Motor neuron (in vitro differentiated cells): ENCODE measurements at regions not wholly inside any gene's neighbourhood (a gene's known extent, or its start where the extent isn't known, plus 50 kb on each side); places are given as distances from the start of the nearest gene placed in this dataset.
A peak's percentile ranks its signal among the peaks of the same experiment; 100 is the strongest.

ENCODE experiments used
- ATAC-seq, 8 experiments: fragments of 200-7000 bp; cut with Tn5 transposase; replicated peaks in 6 of 8; 2 replicates each; pipeline ENCODE4 v1.8.0; 2021; ENCODE audit warnings: mild to moderate bottlenecking in 8 of 8, moderate library complexity in 8 of 8
- H3K27ac ChIP-seq, 2 donors: fragments of 250-450 bp; sonication (Bioruptor Pico); 2 replicates each; pipeline ENCODE4 v1.9.0; 2021; ENCODE audit warnings: antibody characterized with exemption in 2 of 2, mild to moderate bottlenecking in 2 of 2, moderate library complexity in 1 of 2
- H3K4me1 ChIP-seq, 2 donors: fragments of 250-450 bp; sonication (Bioruptor Pico); replicated peaks in 1 of 2; 2 replicates each; pipeline ENCODE4 v1.6.1; 2021; ENCODE audit warnings: antibody characterized with exemption in 2 of 2, mild to moderate bottlenecking in 2 of 2, moderate library complexity in 1 of 2
- H3K4me3 ChIP-seq, 5 donors: fragments of 250-450 bp; sonication (Bioruptor Pico); 2 replicates each; pipeline ENCODE4 v1.9.0; 2021; ENCODE audit warnings: antibody characterized with exemption in 5 of 5, mild to moderate bottlenecking in 5 of 5, moderate library complexity in 4 of 5
- WGBS, 10 experiments: fragments of 450-650 bp; shearing (Covaris generic); methylation state at CpG; one replicate each; pipeline ENCODE4 v1.0.0; 2022; 5-methylcytosine and 5-hydroxymethylcytosine counted together
- in situ Hi-C, 9 experiments: fragments of 400-800 bp; cut with MboI; loops; one replicate each; pipeline ENCODE4 v1.15.0; 2021; ENCODE audit warnings: low sequenced_read_pairs in 9 of 9, low pct_unique_long_range_greater_than_20kb in 2 of 9; ENCODE audit not compliant: unreplicated experiment in 9 of 9

GRCh38 chr18:10308154-10308553 is 146.3 kb upstream of the APCDD1 start:
- WGBS, 10 experiments, result 89 to 100% (median 94%) methylated on average over 1 to 2 of the region's 2 CpGs; no CpG with 5 or more reads in 2 of the 10 experiments
- in situ Hi-C loops, result loop anchor here in 1 of 9 experiments (25.0 kb wide), 1 partner anchor 96 kb away; no protein-coding TSS in a partner anchor
- ATAC-seq, result no peak
- Histone ChIP-seq H3K4me1 (peaks cover 6 to 12% of the 10 kb centered on the region in 2 donors), H3K4me3 (no peak overlapping the region), H3K27ac (no peak overlapping the region)

DNA sequence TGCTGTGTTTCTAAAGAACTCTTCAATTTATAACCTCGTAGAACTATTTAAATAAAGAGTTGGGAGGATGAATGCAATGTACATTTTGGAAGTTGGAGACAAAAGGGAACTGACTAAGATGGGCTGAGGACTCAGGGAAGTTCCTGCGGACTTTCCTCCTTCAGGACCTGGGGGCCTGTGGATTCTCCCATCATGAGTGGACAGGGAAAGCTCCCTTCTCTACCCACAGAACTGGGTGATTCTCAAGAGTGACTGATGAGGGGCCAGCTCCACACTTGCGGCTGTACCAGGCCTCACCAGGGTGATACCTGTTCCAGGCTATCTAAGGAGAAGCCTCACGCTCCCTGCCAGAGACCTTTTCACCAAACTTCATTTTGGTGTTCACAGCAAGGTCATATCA is 143.8 kb upstream of the APCDD1 start:
- in situ Hi-C loops, result loop anchor here in 1 of 9 experiments (25.0 kb wide), 1 partner anchor 98 kb away; no protein-coding TSS in a partner anchor
- H3K4me3 ChIP-seq, result no peak overlapping the region
- WGBS, 10 experiments, result 60 to 100% (median 89%) methylated on average over 1 to 4 of the region's 4 CpGs; no CpG with 5 or more reads in 2 of the 10 experiments

DNA sequence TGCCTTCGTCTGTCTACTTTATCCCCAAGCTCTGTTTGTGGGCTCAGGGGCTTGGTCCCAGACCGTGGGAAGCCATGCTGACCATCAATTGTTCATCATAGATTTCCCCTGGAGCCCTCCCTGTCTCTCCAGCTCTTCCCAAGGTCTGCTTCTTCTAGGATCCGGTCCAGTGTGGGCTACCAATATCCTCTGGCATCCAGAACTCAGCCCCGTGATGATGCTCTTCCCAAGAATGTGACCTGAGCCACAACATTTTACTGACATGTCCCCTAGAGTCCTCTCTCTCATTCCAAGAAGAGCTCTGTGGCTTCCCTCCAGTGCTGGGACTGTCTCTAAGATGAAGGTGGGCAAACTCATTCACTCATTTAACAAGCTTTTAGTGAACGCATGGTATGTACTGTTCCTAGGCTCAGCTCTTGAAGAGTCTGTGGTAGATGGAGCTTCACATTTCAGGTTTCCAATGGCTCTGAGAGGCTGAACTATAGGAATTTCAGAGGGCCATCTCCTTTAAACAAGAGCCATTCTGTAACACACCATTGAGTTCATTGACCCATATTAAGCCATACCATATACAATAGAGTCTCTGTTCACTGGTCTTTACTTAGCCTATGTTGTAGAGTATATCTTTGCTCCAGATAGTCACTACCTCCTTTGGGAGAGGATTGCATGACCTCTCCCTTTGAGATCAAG is 142.0 kb upstream of the APCDD1 start:
- no peak for ATAC-seq
- H3K27ac ChIP-seq, result no peak overlapping the region
- WGBS, 10 experiments, result 27 to 90% (median 52%) methylated on average over 2 to 3 of the region's 5 CpGs; no CpG with 5 or more reads in 3 of the 10 experiments
- H3K4me1 ChIP-seq, result no peaks in the 10 kb centered on the region
- no peak overlapping the region for H3K4me3 ChIP-seq
- in situ Hi-C loops, result loop anchor here in 1 of 9 experiments (25.0 kb wide), 1 partner anchor 100 kb away; no protein-coding TSS in a partner anchor

More for the DNA sequence above, 143.8 kb upstream of the APCDD1 start:
- ATAC-seq, result no peak
- Histone ChIP-seq H3K27ac (no peak overlapping the region), H3K4me1 (no peaks in the 10 kb centered on the region)

DNA sequence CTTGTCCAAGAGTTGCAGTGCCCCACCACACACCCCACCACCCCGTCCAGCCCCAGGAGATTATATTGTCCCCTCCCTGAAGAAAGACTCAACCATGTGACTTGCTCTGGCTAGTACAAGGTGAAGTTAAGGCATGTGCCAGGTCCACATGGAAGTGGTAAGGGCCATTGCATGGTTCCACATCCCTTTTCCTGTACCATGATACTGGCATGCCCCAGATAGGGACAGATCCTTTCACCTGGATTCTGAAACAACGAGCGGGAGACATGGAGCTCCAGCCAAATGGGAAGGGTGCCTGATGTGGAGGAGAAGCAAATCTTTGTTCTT is 141.5 kb upstream of the APCDD1 start:
- no peak overlapping the region for H3K4me3 ChIP-seq
- ATAC-seq, result no peak
- in situ Hi-C loops, result loop anchor here in 1 of 9 experiments (25.0 kb wide), 1 partner anchor 101 kb away; no protein-coding TSS in a partner anchor
- no peak overlapping the region for H3K27ac ChIP-seq
- H3K4me1 ChIP-seq, result no peaks in the 10 kb centered on the region
- 90 to 100% (median 100%) methylated on average over 2 of the region's 3 CpGs; no CpG with 5 or more reads in 6 of the 10 experiments for WGBS, 10 experiments

DNA sequence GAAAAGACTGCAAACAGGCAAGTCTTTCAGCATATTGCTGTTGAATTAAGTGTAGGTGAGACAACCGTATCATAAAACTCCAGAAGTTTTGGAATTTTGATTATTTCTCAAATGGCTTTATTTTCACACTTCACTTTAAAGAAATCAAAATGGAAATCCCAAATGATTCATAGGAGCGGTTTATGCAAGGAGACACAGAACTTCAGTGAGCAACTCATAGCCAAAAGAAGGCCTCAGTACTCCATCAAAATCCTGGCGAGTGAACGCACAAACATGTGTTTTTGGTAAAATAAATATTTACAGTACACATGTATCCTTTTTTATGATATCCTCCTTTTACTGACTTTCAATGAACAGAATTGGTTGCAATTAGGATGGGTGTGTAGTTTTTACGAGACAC is 140.4 kb upstream of the APCDD1 start:
- Histone ChIP-seq H3K27ac (no peak overlapping the region), H3K4me3 (no peak overlapping the region), H3K4me1 (no peaks in the 10 kb centered on the region)
- no peak for ATAC-seq
- in situ Hi-C loops, result loop anchor here in 1 of 9 experiments (25.0 kb wide), 1 partner anchor 102 kb away; no protein-coding TSS in a partner anchor
- WGBS, 10 experiments, result 53 to 100% (median 94%) methylated on average over 1 to 5 of the region's 5 CpGs

- Histone ChIP-seq H3K4me3 (no peak overlapping the region), H3K4me1 (no peaks in the 10 kb centered on the region), H3K27ac (no peak overlapping the region)
- 88 to 100% (median 100%) methylated on average over 1 of the region's 1 CpG; no CpG with 5 or more reads in 3 of the 10 experiments for WGBS, 10 experiments
- ATAC-seq, result no peak
- in situ Hi-C loops, result loop anchor here in 1 of 9 experiments (25.0 kb wide), 1 partner anchor 103 kb away; no protein-coding TSS in a partner anchor
Measured at GRCh38 chr18:10315522-10315921, 138.9 kb upstream of the APCDD1 start.

DNA sequence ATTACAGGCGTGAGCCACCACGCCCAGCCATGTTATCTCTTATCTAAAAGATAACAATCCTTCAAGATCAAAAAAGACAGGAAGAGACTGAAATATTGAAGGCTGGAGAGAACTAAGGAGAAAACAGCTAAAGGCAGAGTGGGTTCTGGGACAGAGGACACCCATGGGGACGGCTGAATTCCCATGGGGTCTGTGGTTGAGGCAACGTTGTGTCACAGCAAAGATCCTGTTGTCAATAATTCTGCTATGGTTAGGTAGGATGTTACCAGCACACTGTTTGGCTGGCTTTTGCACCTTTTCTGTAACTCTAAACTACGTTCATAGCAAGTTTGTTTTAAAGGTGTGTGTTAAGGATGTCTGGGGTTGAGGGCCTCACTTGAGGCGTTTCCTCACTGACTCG is 137.7 kb upstream of the APCDD1 start:
- no peak for ATAC-seq
- Histone ChIP-seq H3K27ac (no peak overlapping the region), H3K4me3 (no peak overlapping the region), H3K4me1 (peaks cover 0 to 5% of the 10 kb centered on the region in 2 donors)
- 76 to 100% (median 94%) methylated on average over 2 to 5 of the region's 7 CpGs; no CpG with 5 or more reads in 5 of the 10 experiments for WGBS, 10 experiments
- in situ Hi-C loops, result loop anchor here in 1 of 9 experiments (25.0 kb wide), 1 partner anchor 104 kb away; no protein-coding TSS in a partner anchor

DNA sequence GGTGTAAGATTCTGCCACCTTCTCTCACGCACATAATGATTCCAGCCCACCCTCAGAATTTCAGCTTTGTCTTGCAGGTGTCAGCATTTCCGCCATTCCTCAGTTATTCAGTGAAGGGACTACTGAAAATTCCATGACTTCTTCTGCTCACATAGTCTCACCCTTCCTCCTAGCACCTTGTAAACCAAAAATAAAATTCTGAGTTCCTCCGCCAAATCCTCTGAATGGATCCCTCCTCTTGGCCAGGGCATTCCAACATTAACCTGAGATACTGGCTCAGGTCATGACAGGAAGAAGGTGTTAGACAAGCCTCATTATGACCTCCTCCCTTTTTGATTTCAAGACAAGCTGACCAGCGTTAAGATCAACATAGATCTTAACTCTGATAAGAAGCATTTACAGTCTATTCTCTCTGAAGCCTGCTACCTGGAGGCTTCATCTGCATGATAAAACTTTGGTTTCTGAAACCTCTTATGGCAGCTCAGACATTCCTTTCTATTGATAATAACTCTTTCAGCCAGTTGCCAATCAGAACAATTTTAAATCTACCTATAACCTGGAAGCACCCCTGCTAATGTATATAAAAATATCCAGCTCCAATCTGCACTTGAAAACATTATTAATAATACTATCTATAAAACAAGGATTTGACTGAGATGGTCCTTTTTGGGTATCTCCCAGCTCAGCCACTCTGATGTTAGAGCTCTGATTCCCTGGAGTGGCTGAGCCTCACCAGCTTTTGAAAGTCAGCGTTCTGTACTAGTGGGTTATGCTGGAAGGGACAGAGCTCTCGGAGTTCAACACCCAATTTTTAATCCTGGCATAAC is 136.4 kb upstream of the APCDD1 start:
- no peak overlapping the region for H3K27ac ChIP-seq
- peaks cover 0 to 7% of the 10 kb centered on the region in 2 donors for H3K4me1 ChIP-seq
- in situ Hi-C loops, result loop anchor here in 1 of 9 experiments (25.0 kb wide), 1 partner anchor 106 kb away; no protein-coding TSS in a partner anchor
- WGBS, 10 experiments, result 0 to 90% (median 77%) methylated on average over 1 to 6 of the region's 6 CpGs; no CpG with 5 or more reads in 1 of the 10 experiments
- no peak overlapping the region for H3K4me3 ChIP-seq
- ATAC-seq, result no peak

GRCh38 chr18:10318691-10318970 is 135.8 kb upstream of the APCDD1 start:
- Histone ChIP-seq H3K4me3 (no peak overlapping the region), H3K27ac (no peak overlapping the region), H3K4me1 (peaks cover 0 to 7% of the 10 kb centered on the region in 2 donors)
- in situ Hi-C loops, result loop anchor here in 1 of 9 experiments (25.0 kb wide), 1 partner anchor 106 kb away; no protein-coding TSS in a partner anchor
- 15 to 57% (median 36%) methylated on average over 1 to 3 of the region's 3 CpGs; no CpG with 5 or more reads in 1 of the 10 experiments for WGBS, 10 experiments
- peak in 4 of 8 experiments; percentile 42 to 58 (median 56) for ATAC-seq

DNA sequence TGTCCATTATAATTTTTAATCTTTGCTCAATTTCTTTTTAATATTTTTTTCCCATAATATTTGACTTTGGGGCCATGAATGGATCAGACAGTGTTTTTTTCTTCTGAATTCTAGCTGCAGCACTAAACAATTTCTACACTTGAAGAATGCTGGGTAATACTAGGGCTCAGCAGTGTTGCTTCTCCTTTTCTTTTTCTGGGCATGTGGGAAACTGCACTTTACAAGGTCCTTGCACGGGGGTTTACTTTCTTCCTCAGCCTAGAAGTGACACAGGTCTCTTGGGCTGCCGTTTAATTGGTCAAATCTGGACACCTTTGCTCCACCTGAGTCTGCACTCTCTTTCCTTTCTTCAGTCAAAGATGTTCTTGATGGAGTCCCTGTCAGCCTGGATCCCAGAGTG is 135.4 kb upstream of the APCDD1 start:
- in situ Hi-C loops, result loop anchor here in 1 of 9 experiments (25.0 kb wide), 1 partner anchor 107 kb away; no protein-coding TSS in a partner anchor
- no peak overlapping the region for H3K4me3 ChIP-seq
- H3K4me1 ChIP-seq, result peaks cover 0 to 7% of the 10 kb centered on the region in 2 donors
- 36 to 100% (median 67%) methylated on average over 1 to 2 of the region's 2 CpGs; no CpG with 5 or more reads in 2 of the 10 experiments for WGBS, 10 experiments
- ATAC-seq, result no peak
- H3K27ac ChIP-seq, result no peak overlapping the region

- Histone ChIP-seq H3K4me1 (peaks cover 0 to 7% of the 10 kb centered on the region in 2 donors), H3K27ac (no peak overlapping the region), H3K4me3 (no peak overlapping the region)
- 78 to 100% (median 87%) methylated on average over 1 to 6 of the region's 9 CpGs for WGBS, 10 experiments
- ATAC-seq, result no peak
- in situ Hi-C loops, result loop anchor here in 1 of 9 experiments (25.0 kb wide), 1 partner anchor 108 kb away; no protein-coding TSS in a partner anchor
Measured at GRCh38 chr18:10319914-10320600, 134.4 kb upstream of the APCDD1 start.

- ATAC-seq, result no peak
- 87 to 97% (median 90%) methylated on average over 2 to 6 of the region's 7 CpGs; no CpG with 5 or more reads in 4 of the 10 experiments for WGBS, 10 experiments
- in situ Hi-C loops, result loop anchor here in 1 of 9 experiments (25.0 kb wide), 1 partner anchor 108 kb away; no protein-coding TSS in a partner anchor
- H3K4me1 ChIP-seq, result peaks cover 0 to 7% of the 10 kb centered on the region in 2 donors
- H3K27ac ChIP-seq, result no peak overlapping the region
- no peak overlapping the region for H3K4me3 ChIP-seq
Measured at GRCh38 chr18:10320791-10321190, 133.6 kb upstream of the APCDD1 start.
